NOMO-1 (cell line): ENCODE measurements at regions not wholly inside any gene's neighbourhood (a gene's known extent, or its start where the extent isn't known, plus 50 kb on each side); places are given as distances from the start of the nearest gene placed in this dataset.

ENCODE experiments used
- DNase-seq, 2 experiments: peaks; one replicate each; lab custom pipeline; 2025; ENCODE audit not compliant: unreplicated experiment in 2 of 2; lab: John Stamatoyannopoulos, UW

DNA sequence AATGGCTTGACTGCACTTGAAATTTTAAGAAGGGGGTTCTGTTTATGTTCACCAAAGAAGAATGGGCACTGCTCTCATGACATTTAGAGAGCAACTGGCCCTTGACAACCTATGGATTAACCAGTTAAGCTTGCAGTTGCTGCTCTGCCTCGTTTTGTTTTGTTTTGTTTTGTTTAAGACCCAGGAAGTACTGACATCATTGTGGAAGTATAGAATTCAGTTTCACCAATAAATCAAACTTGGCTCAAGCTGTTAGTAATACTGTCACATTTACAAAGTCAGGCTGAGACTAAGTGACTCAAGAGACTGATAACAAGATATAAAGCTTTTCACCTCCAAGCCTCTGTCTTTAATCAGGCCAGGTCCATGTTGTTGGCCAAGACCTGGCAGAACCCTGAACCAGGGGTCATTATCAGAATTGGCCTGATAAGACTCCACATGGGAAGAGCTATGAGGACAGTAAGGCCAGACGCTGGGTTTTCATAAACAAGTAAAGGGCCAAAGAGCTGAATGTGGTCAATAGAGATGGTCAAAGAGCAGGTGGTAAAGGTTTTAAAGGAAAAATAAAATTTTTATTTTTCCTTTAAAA, 99.4 kb upstream of the VGLL2 start:
- no peak for DNase-seq

DNA sequence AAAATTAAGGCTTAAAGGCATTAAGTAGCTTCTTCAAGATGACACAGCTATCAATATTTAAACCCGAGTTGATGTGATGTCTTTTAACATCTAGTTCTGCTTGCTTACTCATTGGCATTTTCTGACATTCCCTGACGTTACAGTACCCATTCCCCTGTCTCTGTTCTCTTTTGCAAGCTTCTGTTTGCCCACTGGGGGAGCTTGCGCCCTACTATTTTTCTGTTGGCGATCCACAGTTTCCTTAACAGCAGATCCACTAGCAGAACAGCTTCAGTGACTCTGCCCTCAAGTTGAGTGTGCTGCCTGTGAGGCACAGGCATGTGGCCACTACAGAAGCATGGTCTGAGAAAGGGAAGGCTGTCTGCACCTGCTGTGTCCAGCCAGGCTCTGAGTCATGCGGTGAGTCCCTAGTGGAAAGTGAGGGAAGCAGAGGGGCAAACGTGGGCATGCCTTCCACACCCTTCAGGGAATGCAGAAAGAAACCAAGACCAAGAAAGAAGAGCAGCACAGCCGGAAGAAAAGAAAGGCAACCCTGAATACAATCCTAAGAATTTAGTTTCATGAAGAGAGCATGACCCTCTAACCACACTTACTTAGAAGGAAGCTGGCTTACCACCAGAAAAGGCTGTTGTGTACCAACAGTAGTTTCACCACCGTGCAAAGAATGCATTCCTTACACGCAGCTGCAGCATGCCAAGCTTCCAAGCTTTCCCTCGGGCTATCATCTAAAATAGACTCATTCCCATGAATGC, 97.7 kb upstream of the VGLL2 start:
- DNase-seq: no peak

DNA sequence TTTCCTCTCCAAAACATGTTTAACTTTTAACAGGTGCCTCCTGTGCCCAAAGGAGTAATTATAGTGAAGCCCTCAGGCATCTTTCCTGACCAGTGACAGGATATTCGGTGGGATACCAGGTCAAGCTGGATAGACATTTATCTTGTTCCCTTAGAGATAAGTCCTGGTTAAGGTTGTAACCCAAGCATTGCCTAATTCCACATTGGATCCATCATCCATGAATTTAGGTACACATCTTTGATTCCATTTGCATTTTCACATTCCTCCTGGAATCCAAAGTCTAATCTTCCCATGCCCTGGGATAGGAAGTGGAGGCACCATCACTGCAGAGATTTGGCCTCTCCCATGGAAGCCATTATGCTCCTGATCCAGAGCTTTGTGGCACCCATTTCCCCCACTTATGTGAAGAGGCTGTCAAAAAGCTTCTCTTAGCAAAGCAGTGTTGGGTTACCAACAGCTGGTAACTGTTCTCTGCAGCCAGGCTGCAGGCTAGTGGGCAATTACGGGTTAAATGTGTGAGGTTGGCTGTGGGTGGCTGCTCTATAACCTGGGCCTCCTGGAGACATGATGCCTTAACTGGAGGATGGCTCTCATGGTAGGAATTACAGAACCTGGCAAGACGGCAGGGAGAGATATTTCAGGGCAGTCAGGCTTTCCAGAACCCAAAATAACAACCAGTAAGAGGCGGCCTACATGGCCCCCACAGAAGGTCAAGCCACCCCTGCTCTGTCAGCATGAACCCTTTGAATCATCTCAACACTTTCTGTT, 96.9 kb upstream of the VGLL2 start:
- no peak for DNase-seq

DNA sequence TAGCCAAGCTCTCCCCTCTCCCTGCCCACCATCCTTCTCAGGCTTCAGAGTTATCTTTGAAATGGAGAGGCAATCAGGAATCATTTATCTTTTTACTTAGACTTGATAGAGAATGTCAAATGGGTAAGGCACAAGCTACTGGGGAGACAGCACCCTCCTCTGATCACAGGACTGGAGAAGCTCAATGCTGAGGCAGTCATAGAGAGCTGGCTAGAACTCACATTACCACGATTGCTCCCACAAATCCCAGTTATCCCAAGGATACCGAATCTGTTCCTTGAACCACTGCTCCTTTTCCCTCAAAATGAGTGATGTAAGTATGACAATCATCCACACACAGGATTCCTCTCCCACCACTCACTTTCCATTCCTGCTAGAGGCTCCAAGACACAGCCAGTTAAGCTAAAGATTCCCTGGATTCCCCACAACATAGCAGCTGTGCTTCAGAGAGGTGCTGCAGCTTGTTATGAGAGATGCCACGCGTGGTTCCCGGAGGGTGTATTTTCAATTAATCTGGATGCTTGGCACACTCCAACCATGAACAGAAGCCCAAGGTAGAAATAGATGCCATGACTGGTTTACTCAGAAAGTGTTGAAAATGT, 96.2 kb upstream of the VGLL2 start:
- DNase-seq: no peak

DNA sequence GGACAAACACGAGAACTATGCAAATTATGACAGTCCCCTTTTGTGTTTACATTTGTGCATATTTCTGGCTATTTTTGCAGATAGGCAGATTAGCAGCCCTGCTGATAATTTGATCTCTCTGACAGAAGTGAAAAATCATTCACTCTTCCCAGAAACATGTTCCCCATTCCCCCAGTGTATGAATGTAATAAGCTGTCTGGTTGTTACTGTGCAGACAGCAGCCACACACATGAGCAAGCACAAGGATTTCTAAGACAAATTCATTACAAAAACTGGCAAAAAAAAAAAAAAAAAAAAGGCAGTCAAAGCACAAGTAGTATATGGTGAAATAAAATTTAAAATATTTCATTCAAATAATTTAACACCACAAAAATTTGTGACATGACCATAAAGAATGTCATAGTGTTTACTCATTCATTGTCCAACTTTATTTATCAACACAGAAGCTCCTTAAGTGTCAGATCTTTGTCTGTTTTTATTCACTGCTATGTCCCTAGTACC, 95.5 kb upstream of the VGLL2 start:
- no peak for DNase-seq

DNA sequence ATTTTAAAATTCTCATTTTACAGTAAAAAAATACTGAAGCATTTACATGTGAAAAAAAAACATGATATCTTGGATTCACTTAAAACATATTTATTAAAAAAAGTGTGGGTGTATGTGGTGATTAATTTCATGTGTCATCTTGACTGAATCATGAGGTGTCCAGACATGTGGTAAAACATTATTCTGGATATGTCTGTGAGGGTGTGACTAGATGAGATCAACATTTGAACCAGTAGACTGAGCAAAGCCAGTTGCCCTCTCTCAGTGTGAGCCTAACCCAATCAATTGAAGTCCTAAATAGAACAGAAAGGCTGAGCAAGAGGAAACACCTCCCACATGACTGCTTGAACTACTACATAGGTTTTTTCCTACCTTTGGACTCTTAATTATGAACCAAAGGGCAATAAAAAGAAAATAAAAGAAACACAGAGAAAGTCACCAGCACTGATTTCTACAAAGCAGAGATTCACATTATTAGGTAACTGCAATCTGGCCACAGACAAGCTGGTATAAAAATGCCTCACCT, 90.5 kb upstream of the VGLL2 start:
- no peak for DNase-seq

DNA sequence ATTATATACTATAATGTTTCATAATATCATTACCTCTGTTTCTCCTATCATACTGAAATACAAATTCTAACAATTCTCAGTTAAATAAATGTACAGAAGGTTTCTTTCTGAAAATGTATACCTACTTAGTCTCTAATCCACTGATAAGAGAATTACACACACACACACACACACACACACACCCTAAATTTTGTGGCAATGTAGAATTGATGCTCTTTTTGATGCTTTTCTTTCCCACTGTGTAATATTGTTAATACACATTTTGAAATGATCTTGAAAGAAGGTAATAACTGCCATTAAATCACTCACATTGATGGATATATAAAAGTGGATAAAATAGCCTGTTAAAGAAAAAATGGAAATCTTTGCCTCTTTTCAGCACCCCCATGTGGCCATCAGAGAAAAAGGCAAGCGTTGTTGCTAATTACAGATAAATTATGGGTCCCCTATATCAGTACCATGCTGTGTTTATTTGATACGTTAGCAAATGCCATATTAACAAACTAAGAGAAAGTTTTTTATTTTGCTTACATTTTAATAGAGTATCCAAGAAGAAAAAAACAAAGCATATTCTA, 76.6 kb upstream of the VGLL2 start:
- DNase-seq: peak in 1 of 2 experiments; percentile 21

DNA sequence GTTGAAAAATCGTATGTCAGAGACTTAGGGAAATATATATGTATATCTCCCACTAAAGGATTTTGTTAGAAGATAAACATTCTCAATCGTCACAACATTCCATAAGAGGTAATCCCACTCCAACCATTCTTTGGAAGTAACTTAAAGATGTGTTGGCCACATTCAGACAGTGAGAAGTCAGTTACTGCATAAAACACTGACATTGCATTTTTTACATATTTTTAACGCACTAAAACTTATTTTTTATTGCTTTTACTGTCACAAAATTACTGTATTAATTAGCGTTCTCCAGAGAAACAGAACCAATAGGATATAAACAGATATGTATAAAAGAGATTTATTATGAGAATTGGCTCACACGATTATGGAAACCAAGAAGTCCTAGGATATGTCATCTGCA, 74.3 kb upstream of the VGLL2 start:
- no peak for DNase-seq

DNA sequence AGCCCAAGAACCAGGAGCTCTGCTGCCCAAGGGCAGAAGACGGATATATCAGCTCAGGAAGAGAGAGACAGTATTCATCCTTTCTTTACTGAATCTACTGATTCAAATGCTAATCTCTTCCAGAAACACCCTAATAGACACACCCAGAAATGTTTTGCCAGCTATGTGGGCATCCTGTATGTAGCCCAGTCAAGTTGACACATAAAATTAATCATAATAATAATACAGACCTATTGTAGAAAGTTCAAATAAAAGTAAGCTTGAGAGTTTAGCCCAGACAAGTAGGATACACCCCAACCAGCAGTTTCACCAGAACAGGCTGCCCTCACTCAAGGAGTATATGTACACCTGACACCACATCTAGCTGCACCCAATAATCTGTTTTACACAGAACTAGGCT, 73.9 kb upstream of the VGLL2 start:
- no peak for DNase-seq

DNA sequence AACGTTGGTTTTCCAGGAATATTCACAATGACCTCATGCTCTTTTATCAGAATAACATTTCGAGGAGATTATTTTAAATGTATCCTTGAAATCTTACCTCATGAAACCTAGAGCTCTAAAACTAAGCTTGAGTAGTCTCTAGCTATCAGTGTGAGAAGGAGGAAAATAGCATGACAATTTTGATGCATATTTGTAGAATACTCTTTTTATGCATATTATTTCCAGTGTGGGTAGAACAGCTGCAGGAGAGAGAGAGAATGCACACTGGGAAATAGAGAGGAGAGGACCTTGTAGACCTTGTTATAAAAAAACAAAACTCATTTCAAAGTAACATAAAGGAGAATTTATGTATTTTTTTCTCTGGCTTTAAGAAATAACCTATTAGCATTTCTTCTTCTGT, 71.1 kb upstream of the VGLL2 start:
- no peak for DNase-seq

DNA sequence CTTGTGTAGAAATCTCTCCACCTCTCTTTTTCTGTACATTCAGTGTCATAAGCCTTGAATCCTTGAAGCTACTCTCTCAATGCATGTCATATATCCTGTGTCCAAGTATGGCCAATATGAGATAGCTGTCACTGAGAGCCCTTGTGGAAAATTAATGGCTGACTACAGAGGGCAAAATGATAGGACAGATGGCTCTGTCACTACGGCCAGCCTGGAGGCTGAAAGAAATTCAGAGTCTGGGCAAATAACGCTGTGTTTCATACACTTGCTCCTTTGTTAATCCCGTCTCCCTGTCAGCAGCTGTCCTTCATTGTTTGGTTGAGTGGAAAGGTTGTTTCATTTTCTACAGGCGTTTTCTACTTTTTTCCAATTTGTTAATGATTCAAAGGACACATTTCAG, 70.4 kb upstream of the VGLL2 start:
- no peak for DNase-seq

DNA sequence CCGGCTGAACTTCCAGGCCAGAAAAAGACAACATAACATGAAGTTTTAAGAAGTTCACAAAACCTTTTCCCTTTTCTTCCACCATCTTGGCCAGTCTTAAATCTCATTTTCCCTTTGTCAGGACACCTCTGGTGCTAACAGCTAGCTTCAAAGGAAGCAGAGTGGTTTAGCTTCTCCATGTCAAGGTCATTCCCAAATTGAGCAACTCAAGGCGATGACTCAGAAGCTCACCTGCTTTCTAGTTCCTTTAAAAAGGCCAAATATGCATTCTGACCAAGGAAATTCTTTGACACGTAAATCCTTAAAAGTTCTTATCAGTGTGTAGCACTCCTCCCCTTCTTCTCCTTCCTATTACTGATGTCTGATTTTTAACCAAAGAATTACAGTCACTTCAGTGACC, 69.6 kb upstream of the VGLL2 start:
- DNase-seq: no peak

DNA sequence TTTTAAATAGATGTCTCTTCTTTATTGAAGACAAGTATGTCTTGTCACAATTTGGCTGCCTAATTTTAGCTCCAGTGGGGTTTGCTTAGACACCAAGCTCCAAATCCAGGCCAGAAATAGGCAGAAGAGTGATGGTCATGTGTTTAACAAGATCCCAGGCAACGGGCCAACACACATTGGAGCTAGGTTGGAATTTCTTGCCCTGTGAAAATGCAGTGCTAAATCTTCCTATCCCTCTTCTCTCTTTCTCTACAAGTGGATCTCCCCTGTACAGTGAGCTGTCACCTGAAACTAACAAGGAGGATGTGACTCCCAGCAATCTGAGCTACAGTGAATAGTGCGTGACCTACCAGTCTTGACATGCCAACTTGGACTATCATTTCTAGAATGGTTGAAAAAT, 65.3 kb upstream of the VGLL2 start:
- DNase-seq: no peak

DNA sequence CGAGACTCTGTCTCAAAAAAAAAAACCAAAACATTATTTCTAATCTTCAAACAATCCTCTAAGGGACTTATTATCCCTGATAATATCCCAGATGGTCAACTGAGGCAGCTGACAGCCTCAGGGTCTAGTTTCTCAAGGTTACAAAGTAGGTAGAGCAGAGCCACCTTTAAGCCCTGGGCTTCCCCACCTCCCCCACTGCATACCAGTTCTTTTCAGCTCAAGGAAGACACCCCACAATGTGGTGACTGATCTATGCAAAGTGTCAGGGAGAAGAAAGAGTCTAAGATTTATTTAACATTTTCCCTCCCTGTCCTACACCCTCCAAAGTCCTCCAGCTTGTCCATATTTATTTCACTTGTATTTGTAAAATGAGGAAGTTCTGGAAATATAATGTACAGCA, 60.5 kb upstream of the VGLL2 start:
- DNase-seq: no peak

DNA sequence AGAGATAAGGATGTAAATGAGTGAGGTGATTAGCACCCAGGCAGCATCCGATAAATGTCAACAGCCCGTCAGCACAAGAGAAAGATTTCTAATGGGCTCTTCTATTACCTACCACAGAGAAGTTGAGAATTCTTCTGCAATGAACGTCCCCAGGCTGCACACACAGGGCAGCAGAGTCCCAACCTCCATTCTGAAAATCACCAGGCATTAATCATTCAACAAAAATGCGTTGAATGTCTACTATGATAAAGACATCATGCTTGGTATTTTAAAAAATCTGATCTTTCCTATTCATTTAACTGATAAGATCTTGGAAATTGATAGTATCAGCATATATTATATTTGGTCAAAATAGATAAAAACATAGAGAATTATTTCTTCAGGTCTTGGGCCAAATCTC, 59.5 kb upstream of the VGLL2 start:
- DNase-seq: no peak

DNA sequence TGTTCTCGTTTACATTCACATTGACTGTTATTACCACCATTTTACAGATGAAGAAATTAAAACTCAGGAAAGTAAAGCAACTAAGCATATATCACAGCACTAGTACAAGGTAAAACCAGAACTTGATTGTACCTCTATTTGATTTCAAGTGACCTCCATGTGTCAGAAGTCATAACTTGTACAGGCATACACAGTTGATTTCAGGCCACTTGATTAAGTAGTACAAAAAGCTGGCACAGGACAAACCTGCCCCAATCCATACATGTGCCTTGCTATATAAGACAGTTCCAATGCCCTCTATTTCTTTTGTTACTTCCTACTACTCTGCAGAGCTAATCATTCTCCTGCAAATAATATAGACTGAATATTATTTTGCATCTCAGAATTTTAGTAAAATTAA, 58.8 kb upstream of the VGLL2 start:
- no peak for DNase-seq

DNA sequence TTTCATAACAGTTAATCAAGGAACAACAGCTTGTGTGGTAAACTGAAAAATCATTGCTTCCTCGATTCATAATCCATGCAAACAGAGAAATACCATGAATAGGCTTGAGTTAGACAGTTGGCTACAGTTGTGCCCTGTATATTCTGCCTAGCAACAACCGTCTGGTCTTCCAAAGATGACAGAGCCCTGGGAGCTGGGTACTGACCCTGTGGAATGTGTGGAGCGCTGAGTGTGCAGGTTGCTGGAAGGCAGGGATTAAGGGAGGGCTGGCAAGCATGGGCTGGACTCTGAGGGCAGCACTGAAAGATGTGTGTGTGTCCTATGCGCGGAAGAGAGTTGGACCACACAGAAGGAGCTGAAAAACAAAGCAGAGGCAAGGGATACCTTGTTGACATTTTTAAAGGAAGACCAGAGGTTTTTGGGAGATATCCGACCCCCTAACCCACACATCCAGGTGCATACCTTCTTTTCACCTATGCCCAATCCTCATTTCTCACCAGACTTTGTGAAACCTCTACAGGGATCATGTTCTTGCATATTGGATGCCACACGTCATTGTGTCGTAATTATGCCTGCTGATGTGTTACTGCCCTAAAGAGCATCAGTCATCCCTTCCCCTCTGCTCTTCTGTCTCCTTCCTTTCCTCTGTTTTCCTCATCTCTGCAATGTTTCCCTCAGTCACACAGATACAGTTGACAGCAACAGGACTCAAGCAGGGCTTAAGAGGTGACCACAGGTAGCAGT, 58.2 kb upstream of the VGLL2 start:
- no peak for DNase-seq

DNA sequence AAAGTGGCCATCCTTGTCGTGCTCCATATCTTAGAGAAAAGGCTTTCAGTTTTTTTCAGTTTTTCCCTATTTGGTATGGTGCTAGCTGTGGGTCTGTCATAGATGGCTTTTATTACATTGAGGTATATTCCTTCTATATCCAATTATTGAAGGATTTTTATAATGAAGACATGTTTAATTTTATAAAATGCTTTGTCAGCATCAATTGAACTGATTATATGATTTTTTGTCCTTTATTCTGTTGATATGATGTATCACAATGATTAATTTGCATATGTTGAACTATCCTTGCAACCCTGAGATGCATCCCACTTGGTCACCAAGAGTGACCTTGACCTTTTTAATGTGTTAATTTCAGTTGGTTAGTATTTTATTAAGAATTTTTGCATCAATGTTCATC, 55.1 kb upstream of the VGLL2 start:
- no peak for DNase-seq

DNA sequence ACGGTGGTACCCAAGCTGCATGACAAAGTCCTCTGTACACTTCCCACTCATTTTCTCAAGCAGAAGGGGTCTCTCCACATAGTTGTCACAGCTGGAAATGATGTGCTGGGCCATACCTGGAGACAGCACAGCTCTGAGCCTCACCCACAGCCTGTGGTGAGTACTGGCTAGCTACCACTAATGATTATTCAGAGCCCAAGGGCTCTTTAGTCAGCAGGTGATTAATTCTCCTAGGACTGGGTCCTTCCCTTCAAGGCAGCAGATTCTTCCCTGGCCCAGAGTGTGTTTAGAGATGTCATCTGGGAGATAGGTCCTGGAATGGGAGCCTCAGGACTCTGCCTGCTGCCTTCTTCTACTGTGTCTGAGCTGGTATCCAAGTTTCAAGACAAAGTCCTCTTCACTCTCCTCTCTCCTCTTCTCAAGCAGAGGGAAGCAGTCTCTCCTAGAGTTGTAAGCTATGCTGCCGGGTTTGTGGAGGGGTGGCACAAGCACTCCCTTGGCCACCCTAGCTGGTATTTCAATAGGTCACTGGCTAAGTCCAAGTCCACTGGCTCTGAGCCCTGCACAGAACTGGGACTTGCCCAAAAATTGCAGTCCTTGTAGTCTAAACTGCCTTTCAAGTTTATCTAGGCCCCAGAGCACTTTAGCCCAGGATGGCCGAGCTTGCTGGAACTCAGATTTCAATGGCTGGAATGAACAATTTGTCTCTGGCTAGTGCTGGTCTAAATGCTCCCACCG, 49.8 kb upstream of the VGLL2 start:
- no peak for DNase-seq
